Parathyroid adenoma (tissue), 2 donors: ENCODE measurements at regions not wholly inside any gene's neighbourhood (a gene's known extent, or its start where the extent isn't known, plus 50 kb on each side); places are given as distances from the start of the nearest gene placed in this dataset.

ENCODE experiments used
- H2AFZ ChIP-seq: fragments of 300-600 bp; sonication (generic); one replicate; pipeline ENCODE4 v1.7.0; 2017; ENCODE audit warnings: antibody characterized with exemption, mild to moderate bottlenecking
- H3K27ac ChIP-seq: fragments of 300-600 bp; sonication (generic); one replicate; pipeline ENCODE4 v1.7.0; 2017
- H3K27me3 ChIP-seq: fragments of 300-600 bp; sonication (generic); one replicate; pipeline ENCODE4 v1.7.0; 2017; ENCODE audit warnings: low read length; ENCODE audit not compliant: control insufficient read depth, insufficient read depth
- H3K36me3 ChIP-seq: fragments of 300-600 bp; sonication (generic); one replicate; pipeline ENCODE4 v1.7.0; 2017; ENCODE audit warnings: low read length; ENCODE audit not compliant: control insufficient read depth, insufficient read depth
- H3K4me1 ChIP-seq: fragments of 300-600 bp; sonication (generic); one replicate; pipeline ENCODE4 v1.7.0; 2017; ENCODE audit warnings: control low read depth
- H3K4me2 ChIP-seq: fragments of 300-600 bp; sonication (generic); one replicate; pipeline ENCODE4 v1.7.0; 2017; ENCODE audit warnings: low read length
- H3K4me3 ChIP-seq: fragments of 300-600 bp; sonication (generic); one replicate; pipeline ENCODE4 v1.7.0; 2017; ENCODE audit warnings: low read depth, low read length
- H3K79me2 ChIP-seq: fragments of 300-600 bp; sonication (generic); one replicate; pipeline ENCODE4 v1.7.0; 2017; ENCODE audit warnings: control low read depth
- H3K9ac ChIP-seq: fragments of 300-600 bp; sonication (generic); one replicate; pipeline ENCODE4 v1.7.0; 2017; ENCODE audit warnings: mild to moderate bottlenecking
- H3K9me3 ChIP-seq: fragments of 300-600 bp; sonication (generic); one replicate; pipeline ENCODE4 v1.7.0; 2017; ENCODE audit warnings: low read length; ENCODE audit not compliant: control insufficient read depth
- TF ChIP-seq, protein P1 (sequence below): fragments of 300-600 bp; sonication (generic); IDR thresholded peaks from one replicate; pipeline ENCODE4 v1.7.0; 2017; ENCODE audit warnings: antibody characterized with exemption, mild to moderate bottlenecking
- donor health status: primary hyperparathyroidism.

- Histone ChIP-seq H3K4me2 (no peak overlapping the region), H3K27me3 (no peaks in the 10 kb centered on the region), H2AFZ (no peak overlapping the region), H3K4me1 (no peaks in the 10 kb centered on the region), H3K9me3 (no peaks in the 10 kb centered on the region), H3K4me3 (no peak overlapping the region), H3K27ac (no peak overlapping the region), H3K79me2 (no peaks in the 10 kb centered on the region), H3K9ac (no peak overlapping the region), H3K36me3 (no peaks in the 10 kb centered on the region)
- TF ChIP-seq, protein P1, sequence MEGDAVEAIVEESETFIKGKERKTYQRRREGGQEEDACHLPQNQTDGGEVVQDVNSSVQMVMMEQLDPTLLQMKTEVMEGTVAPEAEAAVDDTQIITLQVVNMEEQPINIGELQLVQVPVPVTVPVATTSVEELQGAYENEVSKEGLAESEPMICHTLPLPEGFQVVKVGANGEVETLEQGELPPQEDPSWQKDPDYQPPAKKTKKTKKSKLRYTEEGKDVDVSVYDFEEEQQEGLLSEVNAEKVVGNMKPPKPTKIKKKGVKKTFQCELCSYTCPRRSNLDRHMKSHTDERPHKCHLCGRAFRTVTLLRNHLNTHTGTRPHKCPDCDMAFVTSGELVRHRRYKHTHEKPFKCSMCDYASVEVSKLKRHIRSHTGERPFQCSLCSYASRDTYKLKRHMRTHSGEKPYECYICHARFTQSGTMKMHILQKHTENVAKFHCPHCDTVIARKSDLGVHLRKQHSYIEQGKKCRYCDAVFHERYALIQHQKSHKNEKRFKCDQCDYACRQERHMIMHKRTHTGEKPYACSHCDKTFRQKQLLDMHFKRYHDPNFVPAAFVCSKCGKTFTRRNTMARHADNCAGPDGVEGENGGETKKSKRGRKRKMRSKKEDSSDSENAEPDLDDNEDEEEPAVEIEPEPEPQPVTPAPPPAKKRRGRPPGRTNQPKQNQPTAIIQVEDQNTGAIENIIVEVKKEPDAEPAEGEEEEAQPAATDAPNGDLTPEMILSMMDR = no peak
These were observed 123.1 kb downstream of the VEGFA start for GRCh38 chr6:43893073-43893472.

DNA sequence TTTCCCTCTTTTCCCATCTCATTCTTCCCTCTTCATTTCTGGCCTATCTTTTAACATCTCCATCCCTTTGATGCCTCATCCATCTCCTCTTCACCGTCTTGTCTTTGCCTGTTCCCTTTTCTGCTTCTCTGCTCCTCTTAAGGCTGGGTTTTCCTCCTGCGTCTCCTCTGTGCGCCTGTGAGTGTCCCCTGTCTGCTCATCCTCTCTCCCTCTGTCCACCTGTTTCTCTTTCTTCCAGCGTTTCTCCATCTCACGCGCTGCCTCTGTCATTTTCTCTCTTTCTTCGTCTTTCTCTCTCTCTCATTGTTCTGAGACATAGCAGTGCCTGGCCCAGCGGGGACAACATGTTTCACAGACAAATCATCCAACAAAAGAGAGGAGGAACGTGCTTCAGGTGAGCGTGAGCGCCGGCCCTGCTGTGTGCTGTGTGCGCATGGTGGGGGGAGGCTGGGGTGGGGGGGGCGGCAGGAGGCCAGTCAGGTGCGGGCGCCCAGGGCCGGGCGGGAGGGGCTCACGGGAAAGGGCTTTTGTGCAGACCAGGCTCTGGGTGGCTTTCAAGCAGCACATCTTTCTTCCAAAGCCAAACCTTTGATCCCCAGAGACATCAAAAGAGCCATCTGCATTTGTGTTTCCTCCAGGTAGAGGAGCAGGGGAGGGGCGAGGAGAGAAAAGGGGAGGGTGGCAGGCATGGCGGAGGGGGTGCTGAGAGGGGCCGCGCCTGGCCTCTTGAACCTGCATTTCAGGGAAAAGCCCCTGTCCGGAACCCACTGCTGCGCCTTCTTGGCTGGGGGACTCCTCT, 121.3 kb downstream of the VEGFA start:
- TF ChIP-seq, protein P1 = no peak

DNA sequence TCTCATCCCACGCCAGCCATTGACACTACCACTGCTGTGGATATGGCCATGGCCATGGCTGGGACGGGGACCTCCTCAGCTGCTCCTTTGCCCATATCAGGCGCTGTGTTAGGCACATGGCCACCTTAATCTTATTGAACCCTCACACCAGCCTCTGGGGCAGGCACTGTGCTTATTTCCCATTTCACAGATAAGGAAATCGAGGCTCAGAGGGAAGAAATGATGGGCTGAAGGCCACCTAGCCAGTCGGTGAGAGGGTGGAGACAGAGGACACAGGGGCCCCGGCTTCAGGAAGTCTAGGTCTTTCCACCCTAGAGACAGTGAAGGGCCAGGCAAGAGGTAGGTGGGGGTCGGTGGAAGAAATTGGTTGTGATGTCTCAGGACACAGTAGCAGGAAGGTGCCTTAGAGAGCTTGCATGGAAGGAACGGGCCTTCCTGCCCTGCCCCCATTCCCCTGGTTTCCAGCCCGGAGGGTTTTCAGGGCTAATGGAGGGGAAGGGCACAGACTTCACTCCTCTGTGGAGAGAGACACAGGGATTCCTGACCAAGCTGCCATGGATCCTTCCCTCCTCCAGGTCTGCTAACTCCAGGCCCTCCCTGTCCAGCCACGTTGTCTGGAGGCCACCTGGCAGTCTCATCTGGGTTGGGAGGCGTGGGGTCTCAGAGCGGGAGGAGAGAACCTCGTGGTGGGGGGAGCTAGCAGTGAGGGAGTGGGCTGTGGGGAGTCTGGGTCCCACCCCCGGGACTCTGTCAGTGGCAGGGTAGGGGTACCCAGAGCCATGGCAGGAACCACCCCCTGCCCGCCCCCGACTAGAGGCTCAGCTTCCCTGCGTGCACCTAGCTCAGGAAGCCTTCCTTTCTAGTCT, 120.4 kb downstream of the VEGFA start:
- H3K36me3 ChIP-seq = no peaks in the 10 kb centered on the region
- no peaks in the 10 kb centered on the region for H3K9me3 ChIP-seq
- no peaks in the 10 kb centered on the region for H3K4me1 ChIP-seq
- H3K4me3 ChIP-seq = no peak overlapping the region
- no peak overlapping the region for H3K27ac ChIP-seq
- H3K27me3 ChIP-seq = no peaks in the 10 kb centered on the region
- TF ChIP-seq, protein P1 = no peak
- no peaks in the 10 kb centered on the region for H3K79me2 ChIP-seq
- no peak overlapping the region for H3K9ac ChIP-seq
- H3K4me2 ChIP-seq = no peak overlapping the region
- no peak overlapping the region for H2AFZ ChIP-seq

More for the DNA sequence above, 121.3 kb downstream of the VEGFA start:
- Histone ChIP-seq H3K4me1 (no peaks in the 10 kb centered on the region), H3K27me3 (no peaks in the 10 kb centered on the region), H3K4me2 (no peak overlapping the region), H3K36me3 (no peaks in the 10 kb centered on the region), H3K79me2 (no peaks in the 10 kb centered on the region), H2AFZ (no peak overlapping the region), H3K9me3 (no peaks in the 10 kb centered on the region), H3K4me3 (no peak overlapping the region), H3K9ac (no peak overlapping the region), H3K27ac (no peak overlapping the region)

- no peaks in the 10 kb centered on the region for H3K27me3 ChIP-seq
- TF ChIP-seq, protein P1 = no peak
- no peak overlapping the region for H3K27ac ChIP-seq
- H3K4me2 ChIP-seq = no peak overlapping the region
- no peaks in the 10 kb centered on the region for H3K9me3 ChIP-seq
- H3K9ac ChIP-seq = no peak overlapping the region
- H3K4me3 ChIP-seq = no peak overlapping the region
- no peaks in the 10 kb centered on the region for H3K36me3 ChIP-seq
- no peaks in the 10 kb centered on the region for H3K79me2 ChIP-seq
- no peak overlapping the region for H2AFZ ChIP-seq
- H3K4me1 ChIP-seq = no peaks in the 10 kb centered on the region
These were observed 118.1 kb downstream of the VEGFA start for GRCh38 chr6:43887906-43888683.
